ENCODE measurements at regions not wholly inside any gene's neighbourhood (a gene's known extent, or its start where the extent isn't known, plus 50 kb on each side); places are given as distances from the start of the nearest gene placed in this dataset.
"Not testable (repeated sequence)": the region's sequence is repeated elsewhere in the genome, so short reads cannot be mapped to it uniquely, and the experiment has no call there.

GRCh38 chr15:20207198-20207597 is 334.4 kb downstream of the GOLGA6L6 start:
- not testable (repeated sequence) for TF ChIP-seq CTCF (IDR thresholded peaks at IDR 0.05; ENCODE audit: insufficient read depth, low read depth, low read length); EZH2 (IDR thresholded peaks at IDR 0.05; ENCODE audit: insufficient read depth, low read length)
